Aorta (tissue), 5 donors: ENCODE measurements at regions not wholly inside any gene's neighbourhood (a gene's known extent, or its start where the extent isn't known, plus 50 kb on each side); places are given as distances from the start of the nearest gene placed in this dataset.
"Not testable (repeated sequence)": the region's sequence is repeated elsewhere in the genome, so short reads cannot be mapped to it uniquely, and the experiment has no call there.

Experiments
- ATAC-seq: fragments of 200-7000 bp; cut with Tn5 transposase; one replicate; pipeline ENCODE4 v1.9.1; 2022; ENCODE audit warnings: moderate library complexity; ENCODE audit not compliant: low FRiP score
- DNase-seq, 2 donors: peaks; one replicate each; pipeline ENCODE4 v3.0.0-alpha.2; 2020
- H3K27ac ChIP-seq, 2 donors: one replicate each; pipeline ENCODE4 v1.5.1; 2013; ENCODE audit warnings: low read length in 2 of 2, mild to moderate bottlenecking in 2 of 2, moderate library complexity in 2 of 2, control low read depth in 1 of 2, inconsistent platforms in 1 of 2, low read depth in 1 of 2
- H3K27me3 ChIP-seq, 2 donors: one replicate each; pipeline ENCODE4 v1.6.1; 2013; ENCODE audit warnings: control low read depth in 1 of 2, low read length in 1 of 2, mild to moderate bottlenecking in 1 of 2, moderate library complexity in 1 of 2; ENCODE audit not compliant: insufficient read depth in 2 of 2, control insufficient read depth in 1 of 2
- H3K36me3 ChIP-seq, 2 donors: one replicate each; pipeline ENCODE4 v1.6.1; 2013; ENCODE audit warnings: control low read depth in 1 of 2, low read length in 1 of 2, mild to moderate bottlenecking in 1 of 2; ENCODE audit not compliant: insufficient read depth in 2 of 2, control insufficient read depth in 1 of 2
- H3K4me1 ChIP-seq, 2 donors: one replicate each; pipeline ENCODE4 v1.6.1; 2013; ENCODE audit warnings: low read length in 2 of 2, control low read depth in 1 of 2, mild to moderate bottlenecking in 1 of 2, moderate library complexity in 1 of 2; ENCODE audit not compliant: insufficient read depth in 2 of 2, control insufficient read depth in 1 of 2
- H3K4me3 ChIP-seq, 2 donors: one replicate each; pipeline ENCODE4 v1.5.1; 2013; ENCODE audit warnings: low read length in 2 of 2, control low read depth in 1 of 2, mild to moderate bottlenecking in 1 of 2
- H3K9me3 ChIP-seq: one replicate; pipeline ENCODE4 v1.6.1; 2013; ENCODE audit warnings: mild to moderate bottlenecking, low read length; ENCODE audit not compliant: control insufficient read depth
- WGBS, 2 donors: extraction: QIAGEN DNeasy Blood & Tissue Kit; methylation state at CpG; one replicate each; pipeline ENCODE4 v1.1.7; 2013; 5-methylcytosine and 5-hydroxymethylcytosine counted together
- intact Hi-C, 2 donors: fragments of 100-400 bp; cut with DNase I; formaldehyde crosslinking; loops; one replicate each; pipeline versions ENCODE4 v1.14.2 to v1.15.0; 2022
- donor health status: healthy with polysubstance abuse.
- donor health status: Bipolar disorder and iron deficiency.
- donor health status: DM: no; HTN: no; CAD: no.
- donor health status: DM: no; HTN: no; CAD: no.
- donor health status: DM: yes; HTN: yes; CAD: no.

DNA sequence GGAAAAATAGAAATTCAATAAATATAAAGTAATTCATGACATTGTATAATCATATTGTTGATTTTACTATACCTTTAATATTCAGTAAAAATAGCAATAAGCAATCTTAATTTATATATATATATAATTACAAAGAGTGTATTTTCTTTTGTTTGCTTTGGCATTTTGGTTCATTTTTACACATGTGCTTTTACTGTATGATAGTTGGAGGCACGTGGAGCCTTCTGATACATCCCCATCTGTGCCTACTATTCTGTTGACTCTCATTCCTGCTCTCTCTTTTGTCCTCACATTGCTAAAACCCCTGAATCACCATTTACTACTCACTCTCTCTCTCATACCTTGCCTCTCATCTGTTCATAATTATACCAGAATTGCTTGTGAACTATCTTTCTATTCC, 106.4 kb upstream of the NDST4 start:
- 28 to 48% methylated on average over 1 of the region's 1 CpG for WGBS, 2 donors
- H3K27me3 ChIP-seq, result no peaks in the 10 kb centered on the region
- no peaks in the 10 kb centered on the region for H3K4me1 ChIP-seq
- H3K36me3 ChIP-seq, result no peaks in the 10 kb centered on the region
- H3K4me3 ChIP-seq, result no peak overlapping the region
- intact Hi-C loops, result loop anchor here in 1 of 2 donors (5.0 kb wide), 1 partner anchor 122 kb away; no protein-coding TSS in a partner anchor
- no peak overlapping the region for H3K27ac ChIP-seq
- H3K9me3 ChIP-seq, result no peaks in the 10 kb centered on the region
- no peak for DNase-seq
- no peak for ATAC-seq

DNA sequence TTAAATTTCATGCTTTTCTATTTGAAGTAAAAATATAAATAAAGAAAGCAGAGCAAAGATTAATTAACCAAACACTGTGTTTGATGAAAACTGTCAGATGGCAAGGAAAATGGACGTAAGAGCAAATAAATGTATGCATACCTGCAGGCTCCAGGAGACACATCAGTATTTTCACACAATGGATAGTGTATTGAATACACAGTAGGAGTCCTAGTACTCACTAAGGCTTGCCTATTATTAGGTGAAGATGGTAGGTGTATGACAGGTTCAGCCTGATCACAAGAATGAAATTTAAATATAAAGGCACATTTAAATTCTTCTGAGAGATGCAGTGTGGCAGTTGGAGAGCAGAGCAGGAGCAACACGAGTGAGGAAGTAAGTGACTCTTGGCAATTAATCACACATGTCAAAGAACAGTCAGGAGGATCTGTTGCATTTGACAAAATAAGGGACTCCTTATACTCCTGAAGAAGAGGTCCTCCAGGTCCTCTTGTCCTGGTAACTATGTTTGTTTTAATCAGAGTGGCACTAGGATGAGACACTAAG, 106.0 kb upstream of the NDST4 start:
- DNase-seq (no peak), ATAC-seq (no peak)
- H3K36me3 ChIP-seq, result no peaks in the 10 kb centered on the region
- H3K4me3 ChIP-seq, result no peak overlapping the region
- H3K27me3 ChIP-seq, result no peaks in the 10 kb centered on the region
- no peaks in the 10 kb centered on the region for H3K9me3 ChIP-seq
- no peaks in the 10 kb centered on the region for H3K4me1 ChIP-seq
- intact Hi-C loops, result loop anchor here in 1 of 2 donors (5.0 kb wide), 1 partner anchor 123 kb away; no protein-coding TSS in a partner anchor
- 25 to 26% methylated on average over 2 of the region's 2 CpGs for WGBS, 2 donors
- no peak overlapping the region for H3K27ac ChIP-seq

DNA sequence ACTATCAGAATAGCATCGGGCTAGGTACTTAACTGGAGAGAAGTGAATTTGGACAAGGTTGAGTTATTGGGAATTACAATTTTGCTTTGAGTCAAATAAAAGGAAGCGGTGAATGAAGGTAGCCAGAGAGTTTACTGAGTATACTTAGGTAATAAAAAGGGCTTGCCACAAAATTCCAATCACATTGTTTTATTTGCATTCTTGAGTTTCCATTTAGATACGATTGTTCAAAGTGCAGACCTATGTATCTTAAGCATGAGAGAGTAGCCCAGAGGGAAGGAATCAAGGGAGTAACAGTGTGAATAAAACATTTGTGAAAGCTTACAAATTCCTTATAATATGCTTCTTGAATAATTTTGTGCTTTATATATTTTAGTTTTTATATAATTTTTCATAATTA, 102.5 kb upstream of the NDST4 start:
- Histone ChIP-seq H3K9me3 (no peaks in the 10 kb centered on the region), H3K27ac (no peak overlapping the region), H3K4me1 (no peaks in the 10 kb centered on the region), H3K27me3 (no peaks in the 10 kb centered on the region), H3K36me3 (no peaks in the 10 kb centered on the region), H3K4me3 (no peak overlapping the region)
- ATAC-seq (no peak), DNase-seq (no peak)
- 83 to 89% methylated on average over 3 of the region's 3 CpGs for WGBS, 2 donors
- intact Hi-C loops, result loop anchor here in 1 of 2 donors (5.0 kb wide), 1 partner anchor 126 kb away; no protein-coding TSS in a partner anchor

DNA sequence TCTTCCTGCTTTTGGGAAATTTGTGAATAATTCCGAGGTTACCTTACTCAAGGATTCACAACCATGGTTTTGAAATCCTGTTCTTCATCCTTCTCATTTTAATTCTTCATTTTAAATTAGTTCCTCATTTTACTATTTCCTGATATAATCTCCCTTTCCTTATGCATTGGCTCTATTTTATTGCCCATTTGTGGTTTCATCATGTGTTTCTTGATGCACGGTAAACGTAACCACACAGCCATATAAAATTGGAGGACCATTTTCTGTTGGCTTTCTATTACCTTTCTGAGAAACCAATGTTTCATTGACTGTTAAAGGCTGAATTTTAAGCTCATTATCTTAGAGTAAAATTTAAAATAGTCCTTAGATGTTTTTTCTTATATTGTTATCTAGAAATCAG, 100.3 kb upstream of the NDST4 start:
- H3K4me1 ChIP-seq, result no peaks in the 10 kb centered on the region
- ATAC-seq (no peak), DNase-seq (no peak)
- intact Hi-C loops, result no loop called here
- H3K9me3 ChIP-seq, result no peaks in the 10 kb centered on the region
- H3K4me3 ChIP-seq, result no peak overlapping the region
- 86 to 89% methylated on average over 3 of the region's 3 CpGs for WGBS, 2 donors
- no peak overlapping the region for H3K27ac ChIP-seq
- no peaks in the 10 kb centered on the region for H3K27me3 ChIP-seq
- no peaks in the 10 kb centered on the region for H3K36me3 ChIP-seq

DNA sequence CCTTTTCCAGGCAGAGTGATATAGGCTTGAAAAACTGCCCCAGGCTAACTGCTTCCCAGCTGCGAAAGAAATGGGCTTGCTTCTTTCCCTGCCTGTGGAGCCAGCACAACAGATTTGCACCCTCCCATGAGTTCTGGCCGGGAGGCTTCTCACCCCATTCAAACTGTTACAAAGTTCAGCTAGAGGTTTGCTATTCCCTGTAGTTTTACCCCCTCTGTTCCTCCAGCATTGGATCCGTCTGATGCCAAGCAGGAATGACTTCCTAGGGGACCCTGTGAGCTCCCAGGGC, 87.6 kb upstream of the NDST4 start:
- no peak for DNase-seq
- no peak overlapping the region for H3K4me3 ChIP-seq
- H3K4me1 ChIP-seq, result no peaks in the 10 kb centered on the region
- no peak for ATAC-seq
- no peaks in the 10 kb centered on the region for H3K27me3 ChIP-seq
- no peaks in the 10 kb centered on the region for H3K9me3 ChIP-seq
- no peak overlapping the region for H3K27ac ChIP-seq
- 53 to 55% methylated on average over 3 of the region's 3 CpGs for WGBS, 2 donors
- intact Hi-C loops, result no loop called here
- H3K36me3 ChIP-seq, result no peaks in the 10 kb centered on the region

DNA sequence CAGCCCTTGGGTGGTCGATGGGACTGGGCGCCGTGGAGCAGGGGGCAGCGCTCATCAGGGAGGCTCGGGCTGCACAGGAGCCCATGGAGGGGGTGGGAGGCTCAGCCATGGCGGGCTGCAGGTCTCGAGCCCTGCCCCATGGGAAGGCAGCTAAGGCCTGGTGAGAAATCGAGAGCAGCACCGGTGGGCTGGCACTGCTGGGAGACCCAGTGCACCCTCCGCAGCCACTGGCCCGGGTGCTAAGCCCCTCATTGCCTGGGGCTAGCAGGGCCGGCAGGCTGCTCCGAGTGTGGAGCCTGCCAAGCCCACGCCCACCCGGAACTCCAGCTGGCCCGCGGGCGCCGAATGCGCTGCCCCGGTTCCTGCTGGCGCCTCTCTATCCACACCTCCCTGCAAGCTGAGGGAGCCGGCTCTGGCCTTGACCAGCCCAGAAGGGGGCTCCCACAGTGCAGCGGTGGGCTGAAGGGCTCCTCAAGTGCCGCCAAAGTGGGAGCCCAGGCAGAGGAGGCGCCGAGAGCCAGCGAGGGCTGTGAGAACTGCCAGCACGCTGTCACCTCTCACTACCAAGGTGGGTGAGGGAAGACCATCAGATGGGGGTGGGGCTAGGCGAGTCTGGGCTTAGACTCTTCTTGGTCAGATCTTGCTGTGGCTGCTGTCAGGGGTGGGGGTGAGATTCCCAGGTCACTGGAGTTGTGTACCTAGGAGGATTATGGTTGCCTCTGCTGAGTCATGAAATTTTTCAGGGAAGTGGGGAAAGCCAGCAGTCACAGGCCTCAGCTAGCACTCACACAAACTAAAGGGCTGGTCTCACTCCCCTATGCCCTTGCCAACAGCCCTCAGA, 87.0 kb upstream of the NDST4 start:
- not testable (repeated sequence) for ATAC-seq

DNA sequence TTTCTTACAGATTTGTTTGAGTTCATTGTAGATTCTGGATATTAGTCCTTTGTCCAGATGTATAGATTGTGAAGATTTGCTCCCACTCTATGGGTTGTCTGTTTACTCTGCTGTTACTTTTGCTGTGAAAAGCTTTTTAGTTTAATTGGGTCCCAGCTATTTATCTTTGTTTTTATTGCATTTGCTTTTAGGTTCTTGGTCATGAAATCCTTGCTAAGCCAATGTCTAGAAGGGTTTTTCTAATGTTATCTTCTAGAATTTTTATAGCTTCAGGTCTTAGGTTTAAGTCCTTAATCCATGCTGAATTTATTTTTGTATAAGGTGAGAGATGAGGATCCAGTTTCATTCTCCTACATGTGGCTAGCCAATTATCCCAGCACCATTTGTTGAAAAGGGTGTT, 81.2 kb upstream of the NDST4 start:
- DNase-seq, intact Hi-C loops, ATAC-seq: not testable (repeated sequence)

More for the DNA sequence above, 87.0 kb upstream of the NDST4 start:
- H3K4me1 ChIP-seq, H3K9me3 ChIP-seq, H3K27me3 ChIP-seq, intact Hi-C loops, H3K36me3 ChIP-seq, H3K4me3 ChIP-seq, H3K27ac ChIP-seq: not testable (repeated sequence)
- WGBS, 2 donors, result 93 to 94% methylated on average over 26 to 30 of the region's 30 CpGs
- DNase-seq, result peak in 1 of 2 donors; percentile 41

DNA sequence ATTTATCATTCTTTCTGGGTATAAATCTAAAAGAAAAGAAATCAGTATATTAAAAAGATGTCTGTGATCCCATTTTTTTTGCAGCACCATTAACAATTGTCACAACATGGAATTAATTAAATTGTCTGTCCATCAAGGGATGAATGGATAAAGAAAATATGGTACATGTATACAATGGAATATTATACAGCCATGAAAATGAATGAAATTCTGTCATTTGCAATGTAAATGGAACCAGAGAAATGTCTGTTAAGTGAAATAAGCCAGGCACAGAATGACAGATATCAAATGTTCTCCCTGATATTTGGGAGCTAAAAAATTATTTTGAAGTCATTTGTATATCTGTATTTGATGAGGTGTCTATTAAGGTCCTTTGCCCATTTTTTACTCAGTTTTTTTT, 77.1 kb upstream of the NDST4 start:
- intact Hi-C loops, result no loop called here
- Histone ChIP-seq H3K4me3 (no peak overlapping the region), H3K36me3 (no peaks in the 10 kb centered on the region), H3K4me1 (no peaks in the 10 kb centered on the region), H3K9me3 (no peaks in the 10 kb centered on the region), H3K27ac (no peak overlapping the region), H3K27me3 (no peaks in the 10 kb centered on the region)
- no peak for DNase-seq
- ATAC-seq, result no peak

More for the DNA sequence above, 81.2 kb upstream of the NDST4 start:
- H3K27me3 ChIP-seq, H3K27ac ChIP-seq, H3K4me1 ChIP-seq, H3K4me3 ChIP-seq, H3K36me3 ChIP-seq, H3K9me3 ChIP-seq: not testable (repeated sequence)

DNA sequence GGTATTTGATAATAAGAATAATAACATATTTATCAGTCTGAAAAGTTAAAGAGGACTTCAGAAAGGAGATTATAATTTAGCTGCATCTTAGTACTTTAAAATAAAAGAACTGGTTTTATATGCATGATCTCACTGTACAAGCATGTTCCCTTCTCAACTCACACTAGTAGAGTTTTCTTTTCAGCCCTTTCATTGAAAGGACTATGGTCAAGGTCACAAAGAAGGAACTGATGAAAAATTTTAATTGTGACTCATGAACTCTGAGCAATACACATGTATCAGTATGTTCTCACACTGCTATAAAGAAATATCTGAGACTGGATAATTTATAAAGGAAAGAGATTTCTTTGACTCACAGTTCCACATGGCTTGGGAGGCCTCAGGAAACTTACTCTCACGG, 73.7 kb upstream of the NDST4 start:
- WGBS, 2 donors, result 54 to 64% methylated on average over 1 of the region's 1 CpG

More for the DNA sequence above, 73.7 kb upstream of the NDST4 start:
- no peak overlapping the region for H3K4me3 ChIP-seq
- H3K27ac ChIP-seq, result no peak overlapping the region
- intact Hi-C loops, result no loop called here
- DNase-seq, result no peak
- no peak for ATAC-seq
- no peaks in the 10 kb centered on the region for H3K36me3 ChIP-seq
- H3K4me1 ChIP-seq, result no peaks in the 10 kb centered on the region
- H3K9me3 ChIP-seq, result no peaks in the 10 kb centered on the region
- no peaks in the 10 kb centered on the region for H3K27me3 ChIP-seq
